RPMI8226 (cell line): ENCODE measurements at regions not wholly inside any gene's neighbourhood (a gene's known extent, or its start where the extent isn't known, plus 50 kb on each side); places are given as distances from the start of the nearest gene placed in this dataset.
"Not testable (repeated sequence)": the region's sequence is repeated elsewhere in the genome, so short reads cannot be mapped to it uniquely, and the experiment has no call there.

Source experiments
- DNase-seq: peaks from one replicate; pipeline ENCODE4 v3.0.0-alpha.2; 2015

GRCh38 chr1:87972811-87973210 lies 644.1 kb downstream of the LMO4 start:
- DNase-seq: no peak

- no peak for DNase-seq
Measured at GRCh38 chr1:87973896-87974295, 645.2 kb downstream of the LMO4 start.

GRCh38 chr1:87976316-87976715 lies 647.6 kb downstream of the LMO4 start:
- DNase-seq: no peak

GRCh38 chr1:87977145-87977544 lies 648.5 kb downstream of the LMO4 start:
- no peak for DNase-seq

GRCh38 chr1:87979079-87979478 lies 650.4 kb downstream of the LMO4 start:
- no peak for DNase-seq

- no peak for DNase-seq
Measured at GRCh38 chr1:87980494-87980893, 651.8 kb downstream of the LMO4 start.

GRCh38 chr1:87981386-87981785 lies 652.7 kb downstream of the LMO4 start:
- DNase-seq: no peak

GRCh38 chr1:87981810-87982209 lies 653.1 kb downstream of the LMO4 start:
- no peak for DNase-seq

- no peak for DNase-seq
Measured at GRCh38 chr1:87983841-87984240, 655.2 kb downstream of the LMO4 start.

- no peak for DNase-seq
Measured at GRCh38 chr1:87985071-87985470, 656.4 kb downstream of the LMO4 start.

GRCh38 chr1:87986130-87986866 lies 657.6 kb downstream of the LMO4 start:
- no peak for DNase-seq

- no peak for DNase-seq
Measured at GRCh38 chr1:87989346-87989745, 660.7 kb downstream of the LMO4 start.

GRCh38 chr1:87992536-87992935 lies 663.9 kb downstream of the LMO4 start:
- DNase-seq: not testable (repeated sequence)

- DNase-seq: no peak
Measured at GRCh38 chr1:87993051-87993450, 664.4 kb downstream of the LMO4 start.

GRCh38 chr1:87999852-88000251 lies 671.2 kb downstream of the LMO4 start:
- no peak for DNase-seq

GRCh38 chr1:88001460-88001859 lies 672.8 kb downstream of the LMO4 start:
- no peak for DNase-seq

GRCh38 chr1:88003255-88003654 lies 674.6 kb downstream of the LMO4 start:
- DNase-seq: no peak

GRCh38 chr1:88009916-88010315 lies 674.2 kb upstream of the PKN2 start:
- DNase-seq: no peak

GRCh38 chr1:88013485-88013884 lies 670.6 kb upstream of the PKN2 start:
- no peak for DNase-seq

GRCh38 chr1:88014131-88014530 lies 669.9 kb upstream of the PKN2 start:
- no peak for DNase-seq

- DNase-seq: no peak
Measured at GRCh38 chr1:88016947-88017346, 667.1 kb upstream of the PKN2 start.

- no peak for DNase-seq
Measured at GRCh38 chr1:88021529-88021928, 662.5 kb upstream of the PKN2 start.

- DNase-seq: no peak
Measured at GRCh38 chr1:88022516-88022915, 661.6 kb upstream of the PKN2 start.

- no peak for DNase-seq
Measured at GRCh38 chr1:88029142-88029541, 654.9 kb upstream of the PKN2 start.

- no peak for DNase-seq
Measured at GRCh38 chr1:88029899-88030298, 654.2 kb upstream of the PKN2 start.
